Fibroblast of the aortic adventitia (primary cell): ENCODE measurements at regions not wholly inside any gene's neighbourhood (a gene's known extent, or its start where the extent isn't known, plus 50 kb on each side); places are given as distances from the start of the nearest gene placed in this dataset.
"Not testable (repeated sequence)": the region's sequence is repeated elsewhere in the genome, so short reads cannot be mapped to it uniquely, and the experiment has no call there.

Experiments
- DNase-seq: peaks from one replicate; pipeline ENCODE4 v3.0.0-alpha.2; 2010; ENCODE audit warnings: low read depth
- H3K4me3 ChIP-seq: 2 replicates; pipeline ENCODE4 v1.5.1; 2011; ENCODE audit warnings: low read depth, mild to moderate bottlenecking, control low read depth, low read length, moderate library complexity
- CTCF ChIP-seq: IDR thresholded peaks from 2 replicates; pipeline ENCODE4 v1.5.1; 2011; ENCODE audit warnings: mild to moderate bottlenecking, low read length, control low read depth, inconsistent platforms; ENCODE audit not compliant: insufficient read depth

- DNase-seq = no peak
- H3K4me3 ChIP-seq = no peak overlapping the region
- TF ChIP-seq CTCF = no peak
Observed at GRCh38 chr11:122594986-122595645, 60.4 kb upstream of the UBASH3B start.

- no peak for DNase-seq
- no peak for TF ChIP-seq CTCF
- no peak overlapping the region for H3K4me3 ChIP-seq
Observed at GRCh38 chr11:122593473-122594420, 61.8 kb upstream of the UBASH3B start.

DNA sequence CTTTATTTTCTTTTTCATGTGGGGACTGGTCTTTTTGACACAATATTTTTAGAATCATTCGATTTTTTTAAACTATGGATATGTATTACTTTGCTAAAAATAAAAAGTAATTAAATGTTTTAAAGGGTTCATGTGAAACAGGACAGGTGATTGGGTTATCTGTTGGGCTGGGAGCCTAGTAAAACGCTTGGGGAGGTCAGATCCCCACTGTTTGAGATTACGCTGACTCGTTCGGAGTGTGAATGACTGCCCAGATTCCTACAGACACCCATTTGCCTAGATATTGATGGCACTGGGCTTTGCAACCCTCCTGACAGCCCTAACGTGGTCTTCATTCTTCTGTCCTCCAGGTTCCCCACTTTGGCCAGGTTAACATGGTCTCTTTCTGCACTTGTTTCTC lies 62.9 kb upstream of the UBASH3B start:
- no peak for DNase-seq
- H3K4me3 ChIP-seq = no peak overlapping the region
- no peak for TF ChIP-seq CTCF

DNA sequence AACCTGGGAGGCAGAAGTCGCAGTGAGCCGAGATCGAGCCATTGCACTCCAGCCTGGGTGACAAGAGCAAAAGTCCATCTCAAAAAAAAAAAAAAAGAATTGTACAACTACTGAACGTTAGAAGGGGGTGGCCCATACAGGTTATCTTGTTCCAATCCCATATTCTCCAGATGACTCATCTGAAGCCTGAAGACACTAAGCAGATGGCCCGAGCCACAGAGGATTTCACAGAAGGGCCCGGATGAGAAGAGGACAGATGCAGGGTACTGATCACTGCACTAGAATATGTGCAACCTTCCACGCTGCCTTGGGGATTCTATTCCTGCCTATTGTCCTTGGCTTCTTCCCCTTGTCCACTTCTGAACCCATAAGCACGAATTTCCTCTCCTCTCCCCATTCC lies 70.9 kb upstream of the UBASH3B start:
- TF ChIP-seq CTCF = no peak
- DNase-seq = no peak
- H3K4me3 ChIP-seq = no peak overlapping the region

DNA sequence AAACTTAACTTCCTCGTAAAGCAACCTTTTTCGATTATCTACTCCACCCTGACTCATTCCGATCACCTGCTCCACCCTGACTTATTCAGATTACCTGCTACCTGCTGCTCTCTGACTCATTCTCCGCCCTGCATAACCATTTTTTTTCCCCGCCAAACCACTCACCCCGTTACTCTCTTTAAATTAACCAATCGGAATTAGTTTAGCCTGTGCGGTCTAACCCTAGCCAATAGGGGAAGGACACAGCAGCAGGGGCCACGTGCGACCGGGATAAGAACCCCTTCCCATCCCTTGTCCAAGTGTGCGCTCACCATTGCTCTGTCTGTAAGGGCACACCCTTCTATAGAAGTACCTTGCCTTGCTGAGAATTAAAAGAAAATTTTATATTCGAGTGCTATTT lies 75.5 kb upstream of the UBASH3B start:
- not testable (repeated sequence) for H3K4me3 ChIP-seq, DNase-seq

DNA sequence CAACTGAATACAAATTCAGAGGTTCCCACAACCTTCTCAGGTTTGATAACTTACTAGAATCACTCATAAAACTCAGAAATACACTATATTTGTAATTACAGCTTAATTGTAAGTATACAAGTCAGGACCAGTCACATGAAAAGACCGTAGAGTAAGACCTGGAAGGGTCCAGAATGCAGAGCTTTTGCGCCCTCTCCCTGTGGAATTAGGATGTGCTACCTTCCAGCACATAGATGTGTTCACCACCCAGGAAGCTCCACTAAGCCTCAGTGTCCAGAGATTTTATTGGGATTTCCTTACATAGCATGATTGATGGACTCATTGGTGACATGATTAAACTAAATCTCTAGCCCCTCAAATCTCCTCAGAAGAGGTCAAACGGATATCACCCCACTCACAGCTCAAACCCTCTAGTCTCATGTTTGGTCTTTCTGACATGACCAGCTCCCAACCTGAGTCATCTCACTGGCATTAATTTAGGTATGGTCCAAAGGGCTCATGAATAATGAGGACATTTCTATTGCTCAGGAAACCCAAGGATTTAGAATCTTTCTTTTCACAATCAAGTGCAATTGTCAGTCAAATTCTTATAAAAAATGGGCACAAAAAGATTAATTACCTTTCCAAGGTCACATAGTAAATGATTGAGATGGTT lies 77.2 kb upstream of the UBASH3B start:
- TF ChIP-seq CTCF = peak; percentile 18
- no peak overlapping the region for H3K4me3 ChIP-seq
- no peak for DNase-seq

DNA sequence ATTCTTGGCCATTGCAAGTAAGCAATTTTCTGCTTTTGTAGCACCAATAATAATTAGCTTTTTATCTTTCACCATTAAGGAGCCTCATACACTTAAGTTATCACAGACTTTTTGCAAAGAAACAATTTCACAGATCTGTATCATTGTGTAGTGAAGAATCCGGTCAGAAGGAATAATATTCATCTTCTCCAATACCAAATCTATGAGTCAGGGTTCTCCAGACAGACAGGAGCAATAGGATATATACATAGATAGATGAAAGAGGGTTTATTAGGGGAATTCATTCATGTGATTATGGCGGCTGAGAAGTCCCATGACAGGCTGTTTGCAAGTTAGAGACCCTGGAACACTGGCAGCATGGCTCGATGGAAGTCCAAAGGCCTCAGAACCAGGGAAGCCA lies 82.9 kb upstream of the UBASH3B start:
- no peak overlapping the region for H3K4me3 ChIP-seq
- no peak for TF ChIP-seq CTCF
- no peak for DNase-seq
